ENCODE measurements at regions not wholly inside any gene's neighbourhood (a gene's known extent, or its start where the extent isn't known, plus 50 kb on each side); places are given as distances from the start of the nearest gene placed in this dataset.

DNA sequence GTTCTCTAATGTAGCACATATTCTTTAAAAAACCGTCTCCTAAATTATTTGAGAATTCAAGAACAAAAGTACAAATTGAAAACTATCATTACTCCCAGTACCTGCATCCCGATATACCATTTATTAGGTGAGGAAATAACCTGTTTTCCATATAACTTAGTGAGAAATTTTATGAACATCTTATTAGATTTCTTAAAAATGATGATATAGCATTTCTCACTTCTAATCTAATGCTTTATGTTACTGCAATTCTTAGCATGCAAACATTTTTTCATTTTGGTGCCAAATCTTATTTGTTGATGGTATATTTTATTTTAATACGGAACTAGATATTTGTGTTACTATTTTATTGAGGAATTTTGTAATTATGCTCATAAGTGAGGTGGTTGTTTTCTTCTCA lies 1321.3 kb upstream of the SLC10A2 start:
- no peaks in the 10 kb centered on the region for H3K36me3 Mint-ChIP-seq (ENCODE audit: low read depth)
- no peaks in the 10 kb centered on the region for H3K4me1 Mint-ChIP-seq (ENCODE audit: low read depth)
- no peaks in the 10 kb centered on the region for H3K27me3 Mint-ChIP-seq
- no peak for DNase-seq
- H3K9me3 Mint-ChIP-seq = peaks cover 16% of the 10 kb centered on the region
- no peak overlapping the region for H3K4me3 Mint-ChIP-seq
- H3K27ac Mint-ChIP-seq = no peak overlapping the region

DNA sequence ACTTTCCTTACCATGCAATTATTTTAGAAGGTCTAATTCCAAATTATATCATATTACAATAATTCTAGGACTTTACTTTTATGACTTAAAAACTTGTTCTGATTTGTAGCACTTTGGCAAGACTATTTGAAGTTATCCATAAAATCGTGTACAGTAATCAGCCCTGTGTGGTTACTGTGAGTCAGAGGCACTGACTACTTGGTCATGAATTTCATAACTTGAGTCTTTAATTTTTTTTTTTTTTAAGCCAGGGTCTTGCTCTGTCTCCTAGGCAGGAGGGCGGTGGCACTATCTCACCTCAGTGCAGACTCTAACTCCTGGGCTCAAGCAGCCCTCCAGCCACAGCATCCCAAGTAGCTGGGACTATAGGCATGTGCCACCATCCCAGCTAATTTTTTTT lies 1319.2 kb upstream of the SLC10A2 start:
- H3K4me1 Mint-ChIP-seq (ENCODE audit: low read depth) = no peaks in the 10 kb centered on the region
- no peak overlapping the region for H3K27ac Mint-ChIP-seq
- DNase-seq = no peak
- no peaks in the 10 kb centered on the region for H3K36me3 Mint-ChIP-seq (ENCODE audit: low read depth)
- H3K27me3 Mint-ChIP-seq = no peaks in the 10 kb centered on the region
- H3K9me3 Mint-ChIP-seq = peaks cover 13% of the 10 kb centered on the region
- no peak overlapping the region for H3K4me3 Mint-ChIP-seq

DNA sequence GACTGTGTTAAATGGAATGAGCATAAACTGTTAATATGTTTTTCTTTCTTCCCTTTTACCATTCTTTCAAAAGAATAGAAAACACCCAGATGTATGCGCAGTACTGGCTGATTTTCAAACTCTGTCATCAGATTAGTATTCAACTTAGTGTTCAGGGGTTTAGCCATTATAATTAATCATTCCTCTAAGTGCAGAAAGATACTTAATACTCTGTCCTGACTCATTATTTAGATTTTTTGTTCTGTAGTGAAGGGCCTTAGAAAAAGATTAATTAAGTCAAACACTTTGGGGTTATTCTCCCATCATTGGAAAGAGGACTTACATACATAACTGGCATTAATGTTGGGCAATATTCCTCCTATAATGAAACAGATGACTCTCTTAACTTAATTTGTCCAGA lies 1316.7 kb upstream of the SLC10A2 start:
- no peak for DNase-seq
- Mint-ChIP-seq H3K4me3 (no peak overlapping the region), H3K27ac (no peak overlapping the region), H3K27me3 (no peaks in the 10 kb centered on the region), H3K9me3 (peaks cover 9% of the 10 kb centered on the region), H3K4me1 (ENCODE audit: low read depth) (no peaks in the 10 kb centered on the region), H3K36me3 (ENCODE audit: low read depth) (no peaks in the 10 kb centered on the region)

DNA sequence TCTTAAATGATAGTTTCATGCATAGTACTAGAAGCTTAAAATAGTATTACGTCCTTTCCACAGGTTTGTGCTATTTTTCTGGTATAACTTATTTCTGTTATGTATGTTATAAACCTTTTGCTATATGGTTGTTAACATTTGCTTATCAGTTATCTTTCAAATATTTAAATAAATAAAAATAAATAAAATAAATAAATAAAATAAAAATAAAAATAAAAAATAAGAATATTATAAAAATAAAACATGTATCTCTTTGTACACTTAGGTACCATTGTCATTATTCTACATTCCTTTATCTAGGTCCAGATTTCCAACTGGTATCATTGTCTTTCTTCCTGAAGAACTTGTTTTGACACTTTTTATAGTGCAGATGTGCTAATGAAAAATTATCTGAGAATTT lies 1310.4 kb upstream of the SLC10A2 start:
- Mint-ChIP-seq H3K27ac (no peak overlapping the region), H3K9me3 (peaks cover 5% of the 10 kb centered on the region), H3K4me1 (ENCODE audit: low read depth) (no peaks in the 10 kb centered on the region), H3K36me3 (ENCODE audit: low read depth) (no peaks in the 10 kb centered on the region), H3K4me3 (no peak overlapping the region), H3K27me3 (no peaks in the 10 kb centered on the region)
- no peak for DNase-seq

DNA sequence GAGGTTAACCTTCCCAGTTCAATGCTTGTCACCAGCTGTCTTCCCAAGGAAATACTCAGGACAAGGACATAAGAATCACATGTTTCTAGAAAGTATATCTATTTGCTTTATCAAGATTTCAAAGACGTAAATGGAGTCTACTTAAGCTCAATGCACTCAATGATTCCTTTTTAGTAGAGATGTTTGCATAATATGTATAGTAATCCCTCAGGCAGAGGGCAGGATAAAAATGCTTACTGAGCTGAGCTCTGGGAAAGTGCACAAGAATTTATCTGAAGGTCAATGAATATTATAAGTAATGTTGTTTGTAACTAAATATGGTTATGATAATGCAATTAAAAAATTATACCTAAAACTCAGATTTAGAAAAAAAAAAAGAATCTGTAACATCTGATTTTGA lies 1309.4 kb upstream of the SLC10A2 start:
- Mint-ChIP-seq H3K36me3 (ENCODE audit: low read depth) (no peaks in the 10 kb centered on the region), H3K4me1 (ENCODE audit: low read depth) (no peaks in the 10 kb centered on the region), H3K27me3 (no peaks in the 10 kb centered on the region), H3K27ac (no peak overlapping the region), H3K4me3 (no peak overlapping the region), H3K9me3 (peaks cover 5% of the 10 kb centered on the region)
- DNase-seq = no peak

DNA sequence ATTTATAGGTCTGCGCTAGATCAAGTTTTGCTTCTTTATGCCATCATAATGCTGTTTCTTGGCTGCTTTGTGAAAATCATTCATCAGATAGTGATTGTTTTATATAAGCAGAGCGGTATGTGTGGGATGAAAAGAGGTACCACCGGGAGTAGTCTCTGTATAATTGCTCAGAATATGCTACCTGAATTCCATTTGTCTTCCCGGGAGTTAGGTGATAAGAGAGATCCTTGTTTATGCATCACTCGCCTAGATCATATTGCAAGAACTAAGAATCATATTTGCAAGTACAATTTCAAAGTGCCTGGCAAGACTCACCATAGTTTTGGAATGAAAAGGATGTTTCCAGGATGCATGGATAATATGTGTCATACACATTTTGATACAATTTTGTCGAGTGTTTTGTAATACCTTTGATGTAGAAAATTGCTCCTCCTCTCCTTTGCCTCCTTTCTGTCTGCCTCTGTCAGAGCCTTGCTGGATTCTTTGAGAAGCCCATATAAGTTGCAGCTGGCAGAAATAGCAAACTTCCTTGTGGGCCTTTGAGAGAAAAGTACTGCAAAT lies 1306.0 kb upstream of the SLC10A2 start:
- Mint-ChIP-seq H3K27me3 (no peaks in the 10 kb centered on the region), H3K9me3 (peaks cover 3% of the 10 kb centered on the region), H3K27ac (no peak overlapping the region), H3K4me1 (ENCODE audit: low read depth) (no peaks in the 10 kb centered on the region), H3K4me3 (no peak overlapping the region), H3K36me3 (ENCODE audit: low read depth) (no peaks in the 10 kb centered on the region)
- no peak for DNase-seq

DNA sequence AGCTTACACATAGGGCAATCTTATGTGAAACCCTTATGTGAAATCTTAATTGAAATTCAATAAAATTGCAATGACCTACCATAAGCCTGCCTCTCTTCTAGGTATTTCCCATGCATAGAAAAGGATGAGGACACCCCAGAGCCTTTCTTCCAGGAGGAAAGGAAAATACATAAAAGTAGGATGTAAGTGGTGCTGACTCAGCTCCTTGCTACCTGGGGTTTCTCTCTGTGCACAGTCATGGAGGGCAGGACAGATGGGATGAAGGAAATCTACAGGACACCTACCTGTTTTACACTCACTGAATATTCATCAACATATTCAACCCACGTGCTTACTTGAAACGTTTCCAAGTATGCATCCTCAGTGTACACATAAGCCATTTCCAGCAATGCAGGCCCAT lies 1299.2 kb upstream of the SLC10A2 start:
- H3K36me3 Mint-ChIP-seq (ENCODE audit: low read depth) = no peaks in the 10 kb centered on the region
- H3K4me3 Mint-ChIP-seq = no peak overlapping the region
- H3K4me1 Mint-ChIP-seq (ENCODE audit: low read depth) = no peaks in the 10 kb centered on the region
- no peaks in the 10 kb centered on the region for H3K27me3 Mint-ChIP-seq
- no peak overlapping the region for H3K27ac Mint-ChIP-seq
- DNase-seq = no peak
- H3K9me3 Mint-ChIP-seq = peaks cover 5% of the 10 kb centered on the region

DNA sequence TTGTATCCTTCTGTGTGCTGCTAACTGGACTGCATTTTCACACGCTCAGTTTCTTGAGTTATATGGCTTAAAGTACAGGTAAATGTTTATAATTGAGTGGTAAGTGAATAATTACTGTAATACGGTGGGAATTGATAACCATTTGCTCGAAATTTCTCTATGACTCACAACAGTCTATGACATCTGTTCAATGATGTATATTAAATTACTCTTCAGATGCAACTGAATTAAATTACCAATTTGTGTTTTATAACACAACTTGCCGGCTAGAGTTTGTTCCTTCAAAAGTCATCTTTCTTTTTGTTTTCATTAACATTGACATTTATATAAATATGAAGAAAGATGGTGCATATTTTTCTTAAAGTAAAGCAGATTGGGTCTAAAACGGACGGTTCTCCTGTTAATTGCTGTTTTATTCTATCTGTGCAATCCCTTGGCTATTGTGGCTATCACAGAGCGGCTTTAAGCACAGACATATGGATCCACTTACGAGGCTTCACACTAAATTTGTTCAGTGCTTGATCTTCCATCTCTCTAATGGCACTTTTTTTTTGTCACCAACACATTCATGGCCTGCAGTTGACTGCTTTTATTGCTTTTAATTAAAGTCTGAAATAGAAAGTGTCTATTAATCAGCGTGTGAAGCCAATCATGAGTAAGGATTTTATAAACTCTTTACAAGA lies 1291.6 kb upstream of the SLC10A2 start:
- no peaks in the 10 kb centered on the region for H3K4me1 Mint-ChIP-seq (ENCODE audit: low read depth)
- peaks cover 13% of the 10 kb centered on the region for H3K9me3 Mint-ChIP-seq
- H3K4me3 Mint-ChIP-seq = no peak overlapping the region
- H3K36me3 Mint-ChIP-seq (ENCODE audit: low read depth) = no peaks in the 10 kb centered on the region
- H3K27ac Mint-ChIP-seq = no peak overlapping the region
- DNase-seq = no peak
- no peaks in the 10 kb centered on the region for H3K27me3 Mint-ChIP-seq

DNA sequence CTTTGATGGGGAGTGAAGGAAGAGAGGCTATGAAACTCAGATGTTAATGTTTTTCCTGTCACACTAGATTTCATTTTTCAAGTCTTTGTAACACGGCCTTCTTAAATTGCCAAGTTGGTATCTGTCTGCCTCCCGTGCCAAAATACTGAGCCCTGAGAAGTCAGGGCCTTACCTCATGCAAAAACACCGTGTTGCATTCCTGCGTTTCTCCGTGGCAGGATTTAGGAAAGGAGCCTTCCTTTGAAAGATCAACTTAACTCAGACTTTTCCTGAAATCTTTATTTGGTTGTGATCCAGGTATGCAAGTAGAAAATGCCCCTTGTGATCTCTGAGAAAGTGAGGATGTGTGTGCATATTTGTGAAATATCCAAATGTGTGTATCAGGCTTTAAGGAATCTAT lies 1291.0 kb upstream of the SLC10A2 start:
- no peak overlapping the region for H3K27ac Mint-ChIP-seq
- peaks cover 13% of the 10 kb centered on the region for H3K9me3 Mint-ChIP-seq
- H3K4me3 Mint-ChIP-seq = no peak overlapping the region
- DNase-seq = no peak
- H3K36me3 Mint-ChIP-seq (ENCODE audit: low read depth) = no peaks in the 10 kb centered on the region
- H3K4me1 Mint-ChIP-seq (ENCODE audit: low read depth) = no peaks in the 10 kb centered on the region
- no peaks in the 10 kb centered on the region for H3K27me3 Mint-ChIP-seq

DNA sequence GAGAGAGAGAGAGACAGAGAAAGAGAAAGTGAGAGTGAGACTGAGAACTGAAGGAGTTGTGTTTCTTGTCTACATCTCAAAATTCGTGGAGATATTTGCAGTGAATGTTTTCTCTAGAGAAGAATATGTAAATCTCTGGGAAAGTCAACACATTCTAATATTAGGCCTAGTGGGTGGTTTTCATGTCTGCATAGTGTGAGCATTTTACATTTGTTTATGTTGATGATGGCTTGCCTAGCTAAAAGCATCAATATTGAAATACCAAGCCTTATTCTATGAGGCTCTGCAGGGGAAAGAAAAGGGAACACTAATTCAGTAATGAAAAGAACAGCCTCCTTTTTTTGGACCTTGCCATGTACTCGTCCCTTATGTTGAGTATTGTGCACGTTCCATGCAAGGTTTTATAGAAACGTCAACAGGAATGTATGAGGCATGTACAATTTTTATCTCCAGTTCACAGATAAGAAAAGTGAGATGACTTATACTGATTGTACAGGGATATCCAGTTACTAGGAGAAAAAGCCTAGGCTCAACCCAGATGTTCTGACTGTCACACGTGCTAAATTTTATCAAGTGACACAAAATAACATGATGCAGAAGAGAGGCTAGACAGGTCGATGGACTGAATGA lies 1288.9 kb upstream of the SLC10A2 start:
- no peak overlapping the region for H3K27ac Mint-ChIP-seq
- no peak overlapping the region for H3K4me3 Mint-ChIP-seq
- H3K36me3 Mint-ChIP-seq (ENCODE audit: low read depth) = no peaks in the 10 kb centered on the region
- H3K9me3 Mint-ChIP-seq = peaks cover 13% of the 10 kb centered on the region
- DNase-seq = no peak
- no peaks in the 10 kb centered on the region for H3K4me1 Mint-ChIP-seq (ENCODE audit: low read depth)
- no peaks in the 10 kb centered on the region for H3K27me3 Mint-ChIP-seq

DNA sequence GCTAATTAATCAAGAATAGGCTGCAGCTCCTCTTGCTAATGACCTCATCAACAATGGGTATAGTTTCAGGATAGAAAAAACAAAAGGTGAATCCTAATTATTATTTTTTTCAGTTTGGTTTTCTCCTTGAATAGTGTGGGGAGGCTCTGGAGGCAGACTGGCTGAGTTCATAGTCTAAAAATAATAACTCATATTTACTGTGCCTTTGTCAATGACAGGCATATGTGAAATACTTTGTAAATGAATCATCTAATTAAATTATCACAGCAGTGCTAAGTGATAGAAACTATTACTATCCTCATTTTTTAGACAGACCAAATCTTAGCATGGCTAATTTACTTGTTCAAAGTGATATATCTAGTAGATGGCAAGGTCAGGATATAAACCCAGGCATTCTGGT lies 1261.0 kb upstream of the SLC10A2 start:
- H3K36me3 Mint-ChIP-seq (ENCODE audit: low read depth) = no peaks in the 10 kb centered on the region
- H3K27me3 Mint-ChIP-seq = no peaks in the 10 kb centered on the region
- peaks cover 5% of the 10 kb centered on the region for H3K9me3 Mint-ChIP-seq
- DNase-seq = no peak
- H3K4me1 Mint-ChIP-seq (ENCODE audit: low read depth) = no peaks in the 10 kb centered on the region
- no peak overlapping the region for H3K27ac Mint-ChIP-seq
- no peak overlapping the region for H3K4me3 Mint-ChIP-seq

DNA sequence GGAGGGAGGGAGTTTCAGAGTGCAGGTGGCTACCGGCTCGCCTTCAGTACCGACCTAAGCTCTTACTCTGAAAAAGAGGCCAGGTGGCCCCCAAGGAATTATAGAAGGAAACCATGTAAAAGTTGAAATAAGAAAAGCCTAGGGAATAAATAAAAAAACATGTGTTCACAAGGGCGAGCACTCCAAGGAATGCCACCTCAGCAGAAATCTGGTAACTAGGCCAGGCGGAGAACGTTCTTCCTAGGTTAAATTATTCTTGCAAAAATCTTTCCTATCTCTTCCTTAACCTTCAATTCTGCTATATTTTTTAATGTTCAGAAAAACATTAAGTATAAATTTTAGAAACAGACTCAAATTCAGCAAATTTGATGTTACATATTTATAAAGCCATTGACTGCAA lies 1260.3 kb upstream of the SLC10A2 start:
- no peaks in the 10 kb centered on the region for H3K4me1 Mint-ChIP-seq (ENCODE audit: low read depth)
- H3K4me3 Mint-ChIP-seq = no peak overlapping the region
- H3K36me3 Mint-ChIP-seq (ENCODE audit: low read depth) = no peaks in the 10 kb centered on the region
- H3K27ac Mint-ChIP-seq = no peak overlapping the region
- H3K9me3 Mint-ChIP-seq = peaks cover 4% of the 10 kb centered on the region
- H3K27me3 Mint-ChIP-seq = no peaks in the 10 kb centered on the region
- DNase-seq = no peak

DNA sequence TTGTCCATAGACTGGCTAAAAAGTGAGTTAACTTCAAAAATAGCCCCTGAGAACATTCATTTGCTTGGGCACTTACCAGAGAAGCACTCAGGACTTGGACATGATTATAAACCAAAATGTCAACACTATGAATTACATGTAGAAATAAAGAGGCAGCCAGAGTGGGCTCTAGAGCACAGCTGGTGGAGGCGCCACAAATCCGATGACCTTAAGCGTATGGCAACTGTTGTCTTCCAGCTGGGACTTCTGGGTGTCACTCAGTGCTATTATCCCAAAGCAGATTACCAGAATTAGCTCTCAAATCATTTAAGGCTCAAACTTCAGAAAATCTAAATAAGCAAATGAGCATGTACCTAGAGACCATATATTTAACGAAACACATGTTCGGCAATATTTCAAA lies 1255.5 kb upstream of the SLC10A2 start:
- no peak overlapping the region for H3K27ac Mint-ChIP-seq
- no peaks in the 10 kb centered on the region for H3K36me3 Mint-ChIP-seq (ENCODE audit: low read depth)
- no peaks in the 10 kb centered on the region for H3K4me1 Mint-ChIP-seq (ENCODE audit: low read depth)

DNA sequence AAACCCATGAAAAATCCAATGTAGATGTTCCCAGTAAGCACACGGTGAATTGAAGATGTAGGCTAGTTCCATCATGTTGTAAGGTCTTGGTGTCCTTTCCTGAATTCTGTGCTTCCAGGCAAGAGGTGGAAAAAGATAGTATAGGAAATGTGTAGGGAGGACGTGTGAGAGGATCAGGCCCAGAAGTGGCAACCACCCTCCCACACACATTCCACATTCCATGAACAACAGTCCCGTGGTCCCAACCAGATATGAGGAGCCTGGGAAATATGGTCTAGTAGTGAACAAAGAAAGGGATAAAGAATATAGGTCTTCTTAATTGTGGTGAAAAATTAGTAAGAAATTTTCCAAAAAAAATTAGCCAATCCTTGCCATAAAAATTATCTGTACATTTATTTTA lies 1254.2 kb upstream of the SLC10A2 start:
- DNase-seq = no peak
- no peak overlapping the region for H3K27ac Mint-ChIP-seq
- H3K27me3 Mint-ChIP-seq = no peaks in the 10 kb centered on the region
- H3K4me3 Mint-ChIP-seq = no peak overlapping the region
- H3K36me3 Mint-ChIP-seq (ENCODE audit: low read depth) = no peaks in the 10 kb centered on the region
- no peaks in the 10 kb centered on the region for H3K4me1 Mint-ChIP-seq (ENCODE audit: low read depth)
- peaks cover 3% of the 10 kb centered on the region for H3K9me3 Mint-ChIP-seq

More for the DNA sequence above, 1255.5 kb upstream of the SLC10A2 start:
- no peak for DNase-seq
- H3K4me3 Mint-ChIP-seq = no peak overlapping the region
- peaks cover 2% of the 10 kb centered on the region for H3K9me3 Mint-ChIP-seq
- H3K27me3 Mint-ChIP-seq = no peaks in the 10 kb centered on the region

DNA sequence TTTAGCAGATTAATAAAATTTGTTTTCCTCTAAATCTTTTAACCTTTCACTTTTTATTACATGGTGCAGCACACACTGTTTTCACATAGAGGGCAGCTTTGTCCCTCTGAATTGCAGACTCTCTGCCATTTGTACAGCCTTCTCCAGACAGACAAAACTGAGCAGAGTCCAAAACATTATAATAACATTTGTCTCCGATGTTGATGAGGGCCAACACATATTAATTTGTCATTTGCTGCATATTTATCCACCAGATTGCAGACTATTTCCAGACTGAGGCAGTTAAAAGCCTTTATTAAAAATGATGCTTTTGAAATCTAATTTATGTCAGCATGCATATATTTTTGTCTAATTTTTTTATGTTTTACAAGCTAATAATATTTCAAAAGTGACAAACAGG lies 1251.9 kb upstream of the SLC10A2 start:
- no peak overlapping the region for H3K27ac Mint-ChIP-seq
- H3K4me3 Mint-ChIP-seq = no peak overlapping the region
- H3K27me3 Mint-ChIP-seq = no peaks in the 10 kb centered on the region
- DNase-seq = no peak
- H3K4me1 Mint-ChIP-seq (ENCODE audit: low read depth) = no peaks in the 10 kb centered on the region
- peaks cover 3% of the 10 kb centered on the region for H3K9me3 Mint-ChIP-seq
- H3K36me3 Mint-ChIP-seq (ENCODE audit: low read depth) = no peaks in the 10 kb centered on the region

All from activated T-cell treated with anti-CD3 and anti-CD28 coated beads, Interleukin-2, amount 50 U/mL, for 24 hours (primary cell).